DMS114 treated with DMSO at 0.1 percent for 48 hours (cell line): ENCODE measurements at regions not wholly inside any gene's neighbourhood (a gene's known extent, or its start where the extent isn't known, plus 50 kb on each side); places are given as distances from the start of the nearest gene placed in this dataset.

ENCODE experiments used
- DNase-seq: peaks from one replicate; lab custom pipeline; 2025; ENCODE audit not compliant: unreplicated experiment; lab: John Stamatoyannopoulos, UW

DNA sequence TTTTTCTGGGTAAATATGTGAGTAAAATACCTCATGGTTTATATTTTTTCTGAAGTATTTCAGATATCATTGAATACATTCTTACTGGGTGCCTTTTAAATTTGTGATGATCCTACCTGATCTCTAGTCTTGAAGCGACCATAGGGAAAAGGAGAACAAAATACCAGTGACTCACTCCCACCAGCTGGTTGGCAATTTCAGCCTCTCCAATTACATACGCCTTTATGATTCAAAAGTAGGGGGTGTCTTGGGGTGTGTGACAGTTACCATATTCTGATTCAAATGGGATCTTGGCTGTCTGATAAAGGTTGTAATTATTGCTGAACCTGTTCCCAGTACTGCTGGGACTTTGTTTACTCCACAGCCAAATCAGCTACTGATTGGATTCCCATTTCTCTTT, 175.9 kb upstream of the NXPH2 start:
- DNase-seq: no peak

- DNase-seq: no peak
Observed at GRCh38 chr2:138950486-138950885, 170.3 kb upstream of the NXPH2 start.

DNA sequence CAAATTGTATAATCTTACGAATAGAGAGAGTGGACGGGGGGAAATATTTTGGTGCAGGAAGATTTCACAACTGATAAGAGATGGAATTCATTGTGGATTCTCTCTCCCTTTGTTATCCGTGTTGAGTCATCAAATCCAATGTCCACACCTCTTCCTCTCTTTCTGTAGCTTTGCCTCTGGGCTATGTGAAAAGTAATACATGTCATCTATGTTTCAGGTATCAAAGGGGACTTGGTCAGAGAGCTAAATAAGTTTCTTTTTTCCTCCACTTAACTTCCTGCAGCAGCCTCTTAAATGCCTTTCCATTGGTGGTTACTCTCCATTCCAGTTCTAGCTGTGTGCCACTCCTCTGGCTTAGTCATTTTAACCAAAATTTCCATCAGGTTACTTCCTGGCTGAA, 169.3 kb upstream of the NXPH2 start:
- no peak for DNase-seq

- DNase-seq: no peak
Observed at GRCh38 chr2:138948070-138948539, 167.9 kb upstream of the NXPH2 start.

- DNase-seq: no peak
Observed at GRCh38 chr2:138943470-138943869, 163.3 kb upstream of the NXPH2 start.

GRCh38 chr2:138942466-138942865, 162.3 kb upstream of the NXPH2 start:
- DNase-seq: no peak

DNA sequence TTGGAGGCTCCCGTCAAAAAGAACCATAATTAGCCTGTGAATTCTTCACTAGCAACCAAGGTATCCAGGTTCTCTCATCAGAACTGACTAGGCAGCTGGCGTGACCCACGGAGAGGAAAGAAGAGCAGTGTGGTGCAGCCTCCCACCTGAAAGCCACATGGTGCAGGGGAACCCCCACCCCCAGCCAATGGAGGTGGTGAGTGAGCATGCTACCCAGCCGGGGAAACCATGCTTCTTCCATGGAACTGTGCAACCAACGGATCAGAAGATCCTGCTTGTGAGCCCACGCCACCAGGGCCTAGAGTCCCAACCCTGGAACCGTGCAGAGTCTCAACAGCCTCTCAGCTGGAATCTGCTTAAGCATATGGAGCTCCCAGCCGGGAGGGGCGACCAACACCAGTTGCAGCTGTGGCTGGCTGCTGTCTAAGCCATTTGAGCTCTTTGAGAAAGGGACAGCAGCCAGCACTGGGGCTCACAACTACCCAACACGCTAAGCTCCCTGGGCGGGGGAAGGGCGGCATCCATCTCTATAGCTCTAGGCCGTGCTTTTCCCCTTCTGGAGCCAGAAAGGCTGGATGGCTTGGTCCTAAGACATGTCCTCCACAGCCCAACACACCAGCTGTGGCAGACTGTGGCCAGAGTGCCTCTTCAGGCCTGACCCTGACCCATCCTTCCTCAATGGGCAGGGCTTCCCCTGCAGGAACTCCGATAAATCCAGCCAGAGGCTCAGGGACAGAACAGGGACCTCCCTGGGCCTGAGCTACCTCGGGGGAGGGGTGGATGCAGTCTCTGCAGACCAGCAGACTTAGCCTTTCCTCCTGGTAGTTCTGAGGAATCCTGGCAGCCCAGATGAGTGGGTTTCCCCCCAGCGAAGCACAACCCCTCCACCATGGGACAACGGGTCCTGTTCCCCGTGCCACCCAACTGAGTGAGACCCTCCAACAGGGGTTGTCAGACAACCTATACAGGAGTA, 151.4 kb upstream of the NXPH2 start:
- DNase-seq: no peak

DNA sequence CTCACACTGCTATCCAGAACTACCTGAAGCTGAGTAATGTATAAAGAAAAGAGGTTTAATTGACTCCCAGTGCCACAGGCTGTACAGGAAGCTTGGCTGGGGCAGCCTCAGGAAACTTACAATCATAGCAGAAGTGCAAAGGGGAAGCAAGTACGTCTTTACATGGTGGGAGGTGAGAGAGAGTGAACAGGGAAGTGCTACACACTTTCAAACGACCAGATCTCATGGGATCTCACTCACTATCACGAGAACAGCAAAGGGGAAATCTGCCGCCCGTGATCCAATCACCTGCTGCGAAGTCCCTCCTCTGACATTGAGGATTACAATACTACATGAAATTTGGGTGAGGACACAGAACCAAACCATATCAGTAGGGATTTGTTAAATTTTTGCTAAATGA, 150.4 kb upstream of the NXPH2 start:
- DNase-seq: no peak

GRCh38 chr2:138928374-138929021, 148.3 kb upstream of the NXPH2 start:
- no peak for DNase-seq

- DNase-seq: peak; percentile 9
Observed at GRCh38 chr2:138922973-138923563, 142.9 kb upstream of the NXPH2 start.

GRCh38 chr2:138919120-138919747, 139.0 kb upstream of the NXPH2 start:
- no peak for DNase-seq

- DNase-seq: no peak
Observed at GRCh38 chr2:138910427-138910826, 130.2 kb upstream of the NXPH2 start.

GRCh38 chr2:138906549-138906948, 126.4 kb upstream of the NXPH2 start:
- DNase-seq: no peak

DNA sequence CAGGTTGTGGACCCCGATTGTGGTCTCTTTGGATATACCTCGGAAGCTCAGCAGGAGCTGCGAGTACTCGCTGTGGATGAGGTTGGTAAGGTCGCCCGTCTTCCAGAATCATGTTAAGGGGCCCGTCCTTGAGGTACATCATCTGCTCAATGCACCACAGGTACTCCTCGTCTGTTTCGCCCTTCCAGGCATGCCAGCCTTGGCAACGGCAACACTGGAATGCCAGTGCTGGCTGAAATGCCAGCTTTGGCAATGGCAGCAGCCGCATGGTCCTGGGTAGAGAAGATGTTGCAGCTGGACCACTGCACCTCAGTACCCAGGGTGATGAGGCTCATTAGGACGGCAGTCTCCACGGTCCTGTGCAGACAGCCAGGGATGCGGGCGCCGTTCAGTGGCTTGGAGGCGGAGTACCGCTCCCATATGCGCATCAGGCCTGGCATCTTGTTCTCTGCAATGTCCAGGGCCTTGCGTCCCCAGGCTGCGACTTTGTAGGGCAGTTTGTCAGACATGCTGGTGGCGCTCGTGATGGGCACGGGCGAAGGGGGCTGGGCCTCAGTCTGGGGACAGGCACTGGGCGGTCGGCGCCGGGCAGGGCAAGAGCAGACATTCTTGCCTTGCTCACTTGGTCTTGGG, 122.2 kb upstream of the NXPH2 start:
- DNase-seq: no peak

DNA sequence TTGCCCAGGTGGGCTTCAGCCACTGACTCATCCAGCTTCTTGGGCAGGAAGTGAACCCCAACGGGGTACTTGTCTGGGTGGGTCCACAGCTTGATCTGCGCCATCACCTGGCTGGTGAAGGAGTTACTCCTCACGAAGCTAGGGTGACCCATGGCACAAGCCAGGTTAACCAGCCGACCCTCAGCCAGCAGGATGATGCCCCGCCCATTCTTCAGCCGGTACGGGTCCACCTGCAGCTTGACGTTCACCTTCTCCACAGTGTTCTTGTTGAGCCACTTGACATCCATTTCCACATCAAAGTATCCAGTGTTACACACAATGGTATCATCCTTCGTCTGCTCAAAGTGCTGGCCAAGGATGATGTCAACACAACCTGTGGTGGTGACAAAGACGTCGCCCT, 121.3 kb upstream of the NXPH2 start:
- no peak for DNase-seq

GRCh38 chr2:138898855-138899254, 118.7 kb upstream of the NXPH2 start:
- no peak for DNase-seq

DNA sequence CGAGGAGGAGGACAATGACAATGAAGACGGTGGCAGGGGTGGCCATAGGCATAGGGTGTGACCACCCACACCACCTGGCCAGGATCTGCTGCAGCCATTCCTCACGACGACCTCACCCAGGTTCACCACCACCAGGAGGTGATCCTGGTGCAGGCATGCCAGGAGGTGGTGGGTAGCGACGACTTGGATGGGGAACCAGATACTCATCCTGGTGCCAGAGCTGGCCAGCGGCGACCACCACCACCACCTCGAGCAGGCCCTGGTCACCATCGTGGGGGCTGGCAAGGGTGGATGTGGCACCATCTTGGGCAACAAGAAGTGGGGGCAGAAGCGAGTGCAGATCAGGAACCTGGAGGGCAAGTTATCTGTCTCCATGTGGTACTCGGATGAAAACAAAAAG, 117.1 kb upstream of the NXPH2 start:
- DNase-seq: no peak

GRCh38 chr2:138893746-138894145, 113.6 kb upstream of the NXPH2 start:
- DNase-seq: no peak

DNA sequence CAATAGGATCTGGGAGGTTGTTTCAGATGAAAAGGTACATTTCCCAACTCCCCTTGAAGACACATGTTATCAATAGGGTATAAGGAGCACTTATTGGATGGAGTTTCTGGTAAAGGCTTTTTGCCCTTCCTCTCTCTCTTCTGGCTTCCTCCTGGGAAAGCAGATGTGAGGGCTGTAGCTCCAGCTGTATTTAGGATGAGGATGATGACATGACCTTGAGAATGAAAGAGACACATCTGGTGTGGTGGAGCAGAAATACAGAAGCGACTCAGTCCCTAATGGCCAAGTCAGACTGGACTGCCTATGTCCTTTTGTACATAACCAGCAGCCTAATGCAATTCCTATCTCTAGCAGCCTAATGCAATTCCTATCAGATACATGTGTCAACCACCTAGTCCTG, 100.9 kb upstream of the NXPH2 start:
- no peak for DNase-seq

- no peak for DNase-seq
Observed at GRCh38 chr2:138879931-138880330, 99.7 kb upstream of the NXPH2 start.

DNA sequence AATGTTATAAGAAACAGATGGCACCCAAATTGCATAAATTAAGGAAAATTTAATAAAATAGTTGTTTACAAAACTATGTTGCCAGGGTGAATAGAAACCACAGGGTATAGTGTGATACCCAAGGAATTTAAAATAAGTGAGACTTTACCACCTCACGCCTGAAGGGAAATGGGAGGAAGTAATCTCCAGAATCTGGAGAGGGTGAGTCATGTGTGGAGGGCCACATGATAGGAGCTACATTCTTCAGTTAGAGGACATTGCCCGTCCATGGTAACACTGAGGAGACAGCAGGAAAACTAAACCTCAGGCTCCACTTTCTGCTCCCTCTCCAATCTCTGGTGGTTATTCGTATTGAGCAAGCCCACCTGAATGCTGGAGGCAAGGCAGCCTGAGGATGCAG, 97.2 kb upstream of the NXPH2 start:
- no peak for DNase-seq
